Osteoblast (primary cell): ENCODE measurements at regions not wholly inside any gene's neighbourhood (a gene's known extent, or its start where the extent isn't known, plus 50 kb on each side); places are given as distances from the start of the nearest gene placed in this dataset.

Experiments
- DNase-seq: peaks from one replicate; pipeline ENCODE4 v3.0.0; 2011; ENCODE audit warnings: low spot score, mixed read lengths; ENCODE audit not compliant: insufficient read length; ENCODE audit errors: missing footprints
- H2AFZ ChIP-seq: 2 replicates; pipeline ENCODE4 v1.6.0; 2011; ENCODE audit warnings: mild to moderate bottlenecking, low read length
- H3K27ac ChIP-seq: 2 replicates; pipeline ENCODE4 v1.5.1; 2011; ENCODE audit warnings: mild to moderate bottlenecking, low read depth, low read length, moderate library complexity
- H3K27me3 ChIP-seq: 2 replicates; pipeline ENCODE4 v1.6.0; 2012; ENCODE audit warnings: mild to moderate bottlenecking, control low read depth, inconsistent platforms, low read length, moderate library complexity; ENCODE audit not compliant: insufficient read depth
- H3K36me3 ChIP-seq: 2 replicates; pipeline ENCODE4 v1.5.1; 2011; ENCODE audit warnings: mild to moderate bottlenecking, low read length, control low read depth, moderate library complexity; ENCODE audit not compliant: insufficient read depth
- H3K4me1 ChIP-seq: 2 replicates; pipeline ENCODE4 v1.5.1; 2011; ENCODE audit warnings: mild to moderate bottlenecking, low read length, control low read depth, moderate library complexity; ENCODE audit not compliant: insufficient read depth
- H3K4me2 ChIP-seq: 2 replicates; pipeline ENCODE4 v1.6.0; 2011; ENCODE audit warnings: mild to moderate bottlenecking, low read length; ENCODE audit not compliant: insufficient read depth
- H3K4me3 ChIP-seq: fragments of 200-600 bp; sonication (generic); 3 replicates; pipeline ENCODE4 v1.5.1; 2012; ENCODE audit warnings: mild to moderate bottlenecking, low read length, inconsistent platforms; ENCODE audit not compliant: insufficient read depth
- H3K79me2 ChIP-seq: 2 replicates; pipeline ENCODE4 v1.6.0; 2012; ENCODE audit warnings: mild to moderate bottlenecking, low read length, control low read depth, inconsistent platforms; ENCODE audit not compliant: insufficient read depth
- H3K9me3 ChIP-seq: 2 replicates; pipeline ENCODE4 v1.5.1; 2011; ENCODE audit warnings: low read depth, low read length, control low read depth
- H4K20me1 ChIP-seq: 2 replicates; pipeline ENCODE4 v1.6.0; 2012; ENCODE audit warnings: mild to moderate bottlenecking, low read length, control low read depth; ENCODE audit not compliant: insufficient read depth
- TF ChIP-seq, protein P1 (sequence below): IDR thresholded peaks from 2 replicates; pipeline ENCODE4 v1.5.1; 2011; ENCODE audit warnings: mild to moderate bottlenecking, low read depth, low read length, moderate library complexity; ENCODE audit errors: extremely low read depth

DNA sequence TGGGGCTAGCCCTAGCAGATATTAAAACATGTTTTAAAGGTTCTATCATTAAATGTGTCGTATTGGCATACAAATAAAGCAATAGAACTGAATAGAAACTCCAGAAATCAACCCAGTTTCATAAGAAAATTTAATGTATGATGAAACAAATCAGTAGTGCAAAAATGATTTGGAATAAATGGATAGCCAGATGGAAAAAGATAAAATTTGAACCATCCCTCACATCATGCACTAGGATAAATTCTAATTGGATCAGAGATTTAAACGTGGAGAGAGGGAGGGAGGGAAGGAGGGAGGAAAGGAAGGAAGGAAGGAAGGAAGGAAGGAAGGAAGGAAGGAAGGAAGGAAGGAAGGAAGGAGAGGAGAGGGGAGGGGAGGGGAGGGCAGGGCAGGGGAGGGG lies 235.3 kb downstream of the SEC61B start:
- Histone ChIP-seq H3K4me2 (no peak overlapping the region), H4K20me1 (no peaks in the 10 kb centered on the region), H3K36me3 (no peaks in the 10 kb centered on the region), H3K27ac (no peak overlapping the region), H2AFZ (no peak overlapping the region), H3K79me2 (no peaks in the 10 kb centered on the region), H3K4me3 (no peak overlapping the region), H3K4me1 (no peaks in the 10 kb centered on the region), H3K9me3 (no peaks in the 10 kb centered on the region), H3K27me3 (peaks cover 6% of the 10 kb centered on the region)
- no peak for DNase-seq
- TF ChIP-seq, protein P1, sequence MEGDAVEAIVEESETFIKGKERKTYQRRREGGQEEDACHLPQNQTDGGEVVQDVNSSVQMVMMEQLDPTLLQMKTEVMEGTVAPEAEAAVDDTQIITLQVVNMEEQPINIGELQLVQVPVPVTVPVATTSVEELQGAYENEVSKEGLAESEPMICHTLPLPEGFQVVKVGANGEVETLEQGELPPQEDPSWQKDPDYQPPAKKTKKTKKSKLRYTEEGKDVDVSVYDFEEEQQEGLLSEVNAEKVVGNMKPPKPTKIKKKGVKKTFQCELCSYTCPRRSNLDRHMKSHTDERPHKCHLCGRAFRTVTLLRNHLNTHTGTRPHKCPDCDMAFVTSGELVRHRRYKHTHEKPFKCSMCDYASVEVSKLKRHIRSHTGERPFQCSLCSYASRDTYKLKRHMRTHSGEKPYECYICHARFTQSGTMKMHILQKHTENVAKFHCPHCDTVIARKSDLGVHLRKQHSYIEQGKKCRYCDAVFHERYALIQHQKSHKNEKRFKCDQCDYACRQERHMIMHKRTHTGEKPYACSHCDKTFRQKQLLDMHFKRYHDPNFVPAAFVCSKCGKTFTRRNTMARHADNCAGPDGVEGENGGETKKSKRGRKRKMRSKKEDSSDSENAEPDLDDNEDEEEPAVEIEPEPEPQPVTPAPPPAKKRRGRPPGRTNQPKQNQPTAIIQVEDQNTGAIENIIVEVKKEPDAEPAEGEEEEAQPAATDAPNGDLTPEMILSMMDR, result no peak

DNA sequence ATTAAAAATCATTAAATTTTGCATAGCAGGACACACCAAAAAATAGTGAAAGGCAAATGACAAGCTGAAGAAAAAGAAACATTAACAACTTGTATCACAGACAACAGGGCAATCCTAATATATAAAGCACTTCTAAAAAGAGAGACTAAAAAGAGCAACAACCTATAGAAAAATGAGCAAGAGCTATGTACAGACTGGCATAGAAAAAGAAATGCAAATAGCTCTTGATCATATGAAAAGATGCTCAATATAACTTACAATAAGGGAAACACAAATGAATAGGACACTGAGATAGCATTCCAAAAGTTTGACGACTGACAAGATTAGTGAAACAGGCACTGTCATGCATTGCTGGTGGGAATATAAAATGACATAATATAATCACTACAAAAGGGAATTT lies 235.9 kb downstream of the SEC61B start:
- H3K4me1 ChIP-seq, result no peaks in the 10 kb centered on the region
- H3K79me2 ChIP-seq, result no peaks in the 10 kb centered on the region
- H3K9me3 ChIP-seq, result no peaks in the 10 kb centered on the region
- no peak overlapping the region for H3K27ac ChIP-seq
- H3K4me2 ChIP-seq, result no peak overlapping the region
- no peak overlapping the region for H3K4me3 ChIP-seq
- H2AFZ ChIP-seq, result no peak overlapping the region
- DNase-seq, result no peak
- H4K20me1 ChIP-seq, result no peaks in the 10 kb centered on the region
- no peaks in the 10 kb centered on the region for H3K36me3 ChIP-seq
- H3K27me3 ChIP-seq, result peaks cover 6% of the 10 kb centered on the region
- TF ChIP-seq, protein P1, result no peak

DNA sequence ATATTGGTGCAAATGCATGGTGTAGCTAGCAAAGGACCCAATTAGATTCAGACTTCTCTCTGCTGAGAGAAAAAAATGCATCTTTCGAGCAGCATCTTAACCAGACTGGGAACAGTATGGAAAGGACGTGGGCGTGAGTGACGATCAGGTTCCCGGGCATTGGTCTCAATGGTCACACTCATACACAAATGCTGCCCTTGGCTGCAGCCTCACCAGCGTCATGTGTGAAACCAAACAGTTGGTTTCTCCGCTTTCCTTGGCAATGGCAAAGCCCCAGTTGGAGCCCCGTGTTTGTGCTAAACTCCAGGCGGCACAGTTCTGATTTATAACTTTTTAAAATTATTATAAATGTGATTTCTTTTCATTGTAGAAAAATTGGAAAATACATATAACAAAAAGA lies 237.8 kb downstream of the SEC61B start:
- no peaks in the 10 kb centered on the region for H3K36me3 ChIP-seq
- no peaks in the 10 kb centered on the region for H3K27me3 ChIP-seq
- no peak overlapping the region for H2AFZ ChIP-seq
- no peaks in the 10 kb centered on the region for H3K4me1 ChIP-seq
- H3K27ac ChIP-seq, result no peak overlapping the region
- H3K4me3 ChIP-seq, result no peak overlapping the region
- peak overlapping the region; percentile 7 for H3K4me2 ChIP-seq
- DNase-seq, result no peak
- H4K20me1 ChIP-seq, result no peaks in the 10 kb centered on the region
- H3K9me3 ChIP-seq, result no peaks in the 10 kb centered on the region
- H3K79me2 ChIP-seq, result no peaks in the 10 kb centered on the region
- TF ChIP-seq, protein P1, result no peak

DNA sequence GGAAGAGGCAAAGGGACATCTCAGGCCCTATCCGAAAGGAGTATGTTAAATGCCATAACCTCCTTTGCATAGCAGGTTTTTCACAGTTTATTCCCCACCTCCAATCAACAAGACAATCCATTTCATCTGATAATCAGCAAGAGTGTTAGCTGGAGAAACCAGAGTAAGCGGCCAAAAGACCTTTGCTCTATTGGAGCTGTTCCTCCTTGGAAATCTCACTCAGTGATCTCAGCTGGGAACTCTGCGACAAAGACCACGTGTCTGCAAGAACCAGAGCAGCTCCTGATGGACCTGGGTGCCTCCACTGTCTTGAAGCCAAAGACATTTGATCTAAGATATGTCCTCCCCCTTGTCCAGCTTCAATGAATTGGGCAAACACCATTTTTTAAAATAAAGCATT lies 241.0 kb downstream of the SEC61B start:
- no peak overlapping the region for H3K27ac ChIP-seq
- no peak overlapping the region for H2AFZ ChIP-seq
- no peaks in the 10 kb centered on the region for H3K4me1 ChIP-seq
- H3K27me3 ChIP-seq, result peaks cover 4% of the 10 kb centered on the region
- H4K20me1 ChIP-seq, result no peaks in the 10 kb centered on the region
- H3K4me2 ChIP-seq, result no peak overlapping the region
- no peak for DNase-seq
- H3K79me2 ChIP-seq, result no peaks in the 10 kb centered on the region
- H3K4me3 ChIP-seq, result no peak overlapping the region
- H3K9me3 ChIP-seq, result no peaks in the 10 kb centered on the region
- TF ChIP-seq, protein P1, result no peak
- H3K36me3 ChIP-seq, result no peaks in the 10 kb centered on the region
